ENCODE measurements at regions not wholly inside any gene's neighbourhood (a gene's known extent, or its start where the extent isn't known, plus 50 kb on each side); places are given as distances from the start of the nearest gene placed in this dataset.

DNA sequence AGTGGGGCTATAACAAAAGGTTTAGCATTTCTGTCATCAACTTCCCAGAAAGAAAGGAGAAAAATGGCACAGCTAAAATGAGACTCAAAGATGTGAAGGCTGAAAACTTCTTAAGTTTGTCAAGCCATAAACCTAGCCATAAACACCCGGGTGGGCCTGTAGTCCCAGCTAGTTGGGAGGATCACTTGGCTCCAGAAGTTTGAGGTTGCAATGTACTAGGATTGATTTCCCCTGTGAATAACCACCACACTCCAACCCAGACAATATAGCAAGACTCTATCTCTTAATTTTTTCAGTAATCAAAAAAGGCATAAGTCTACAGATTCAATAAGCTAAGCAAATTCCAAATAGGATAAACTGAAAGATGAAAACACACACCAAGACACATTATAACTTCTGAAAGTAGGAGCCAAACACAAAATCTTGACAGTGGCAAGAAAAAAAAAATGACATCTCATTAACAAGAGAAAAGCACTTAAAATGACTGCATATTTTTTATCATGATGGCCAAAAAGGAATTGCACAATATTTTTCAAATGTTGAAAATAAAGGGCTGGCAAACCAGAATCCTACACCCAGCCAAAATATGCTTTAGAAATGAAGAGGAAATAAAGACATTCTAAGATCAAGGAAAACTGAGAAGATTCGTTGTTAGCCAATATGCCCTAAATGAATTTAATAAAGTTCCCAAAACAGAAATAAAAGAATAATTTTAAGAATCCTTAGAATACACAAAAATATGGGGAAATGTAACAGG is 308.4 kb downstream of the BRINP1 start (continued):
- TF ChIP-seq ZNF232 (CRISPR knock-in tag; IDR thresholded peaks at IDR 0.05), result no peak

DNA sequence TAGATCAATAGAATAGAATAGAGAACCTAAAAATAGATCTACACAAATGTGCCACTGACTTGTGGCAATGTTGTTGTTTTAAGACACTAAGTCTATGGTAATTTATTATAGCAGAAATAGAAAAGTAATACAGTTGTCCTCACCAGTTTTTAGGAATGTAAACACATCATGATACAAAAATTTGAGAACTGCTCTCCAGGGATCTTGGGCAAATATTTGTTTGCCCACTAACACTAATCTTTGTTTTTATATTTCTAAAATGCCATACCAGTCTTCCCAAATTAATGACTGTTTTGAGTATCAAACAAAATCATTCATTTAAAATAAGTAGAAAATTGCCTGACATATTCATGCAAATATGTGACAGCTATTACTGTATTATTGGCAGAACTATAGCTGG is 297.6 kb downstream of the BRINP1 start:
- no peak overlapping the region for H3K27ac Mint-ChIP-seq
- TF ChIP-seq, protein P1, sequence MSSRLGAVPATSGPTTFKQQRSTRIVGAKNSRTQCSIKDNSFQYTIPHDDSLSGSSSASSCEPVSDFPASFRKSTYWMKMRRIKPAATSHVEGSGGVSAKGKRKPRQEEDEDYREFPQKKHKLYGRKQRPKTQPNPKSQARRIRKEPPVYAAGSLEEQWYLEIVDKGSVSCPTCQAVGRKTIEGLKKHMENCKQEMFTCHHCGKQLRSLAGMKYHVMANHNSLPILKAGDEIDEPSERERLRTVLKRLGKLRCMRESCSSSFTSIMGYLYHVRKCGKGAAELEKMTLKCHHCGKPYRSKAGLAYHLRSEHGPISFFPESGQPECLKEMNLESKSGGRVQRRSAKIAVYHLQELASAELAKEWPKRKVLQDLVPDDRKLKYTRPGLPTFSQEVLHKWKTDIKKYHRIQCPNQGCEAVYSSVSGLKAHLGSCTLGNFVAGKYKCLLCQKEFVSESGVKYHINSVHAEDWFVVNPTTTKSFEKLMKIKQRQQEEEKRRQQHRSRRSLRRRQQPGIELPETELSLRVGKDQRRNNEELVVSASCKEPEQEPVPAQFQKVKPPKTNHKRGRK (CRISPR knock-in tag; IDR thresholded peaks at IDR 0.05; ENCODE audit: borderline replicate concordance), result no peak
- TF ChIP-seq ZNF396 (CRISPR knock-in tag; IDR thresholded peaks at IDR 0.05; ENCODE audit: borderline replicate concordance) (no peak), ETV6 (CRISPR knock-in tag; IDR thresholded peaks at IDR 0.05) (no peak), NFYB (CRISPR knock-in tag; conservative IDR thresholded peaks at IDR 0.05; ENCODE audit: low read depth) (no peak), SOX15 (CRISPR knock-in tag; IDR thresholded peaks at IDR 0.05) (no peak), CBFB (CRISPR knock-in tag; IDR thresholded peaks at IDR 0.05; ENCODE audit: low read depth) (no peak), TCF7 (CRISPR knock-in tag; IDR thresholded peaks at IDR 0.05; ENCODE audit: low read depth) (no peak)
- TF ChIP-seq, protein P2, sequence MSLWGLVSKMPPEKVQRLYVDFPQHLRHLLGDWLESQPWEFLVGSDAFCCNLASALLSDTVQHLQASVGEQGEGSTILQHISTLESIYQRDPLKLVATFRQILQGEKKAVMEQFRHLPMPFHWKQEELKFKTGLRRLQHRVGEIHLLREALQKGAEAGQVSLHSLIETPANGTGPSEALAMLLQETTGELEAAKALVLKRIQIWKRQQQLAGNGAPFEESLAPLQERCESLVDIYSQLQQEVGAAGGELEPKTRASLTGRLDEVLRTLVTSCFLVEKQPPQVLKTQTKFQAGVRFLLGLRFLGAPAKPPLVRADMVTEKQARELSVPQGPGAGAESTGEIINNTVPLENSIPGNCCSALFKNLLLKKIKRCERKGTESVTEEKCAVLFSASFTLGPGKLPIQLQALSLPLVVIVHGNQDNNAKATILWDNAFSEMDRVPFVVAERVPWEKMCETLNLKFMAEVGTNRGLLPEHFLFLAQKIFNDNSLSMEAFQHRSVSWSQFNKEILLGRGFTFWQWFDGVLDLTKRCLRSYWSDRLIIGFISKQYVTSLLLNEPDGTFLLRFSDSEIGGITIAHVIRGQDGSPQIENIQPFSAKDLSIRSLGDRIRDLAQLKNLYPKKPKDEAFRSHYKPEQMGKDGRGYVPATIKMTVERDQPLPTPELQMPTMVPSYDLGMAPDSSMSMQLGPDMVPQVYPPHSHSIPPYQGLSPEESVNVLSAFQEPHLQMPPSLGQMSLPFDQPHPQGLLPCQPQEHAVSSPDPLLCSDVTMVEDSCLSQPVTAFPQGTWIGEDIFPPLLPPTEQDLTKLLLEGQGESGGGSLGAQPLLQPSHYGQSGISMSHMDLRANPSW (CRISPR knock-in tag; conservative IDR thresholded peaks at IDR 0.05; ENCODE audit: low read depth), result no peak
- TF ChIP-seq, protein P3, sequence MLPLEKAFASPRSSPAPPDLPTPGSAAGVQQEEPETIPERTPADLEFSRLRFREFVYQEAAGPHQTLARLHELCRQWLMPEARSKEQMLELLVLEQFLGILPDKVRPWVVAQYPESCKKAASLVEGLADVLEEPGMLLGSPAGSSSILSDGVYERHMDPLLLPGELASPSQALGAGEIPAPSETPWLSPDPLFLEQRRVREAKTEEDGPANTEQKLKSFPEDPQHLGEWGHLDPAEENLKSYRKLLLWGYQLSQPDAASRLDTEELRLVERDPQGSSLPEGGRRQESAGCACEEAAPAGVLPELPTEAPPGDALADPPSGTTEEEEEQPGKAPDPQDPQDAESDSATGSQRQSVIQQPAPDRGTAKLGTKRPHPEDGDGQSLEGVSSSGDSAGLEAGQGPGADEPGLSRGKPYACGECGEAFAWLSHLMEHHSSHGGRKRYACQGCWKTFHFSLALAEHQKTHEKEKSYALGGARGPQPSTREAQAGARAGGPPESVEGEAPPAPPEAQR (CRISPR knock-in tag; IDR thresholded peaks at IDR 0.05), result no peak
- TF ChIP-seq, protein P4, sequence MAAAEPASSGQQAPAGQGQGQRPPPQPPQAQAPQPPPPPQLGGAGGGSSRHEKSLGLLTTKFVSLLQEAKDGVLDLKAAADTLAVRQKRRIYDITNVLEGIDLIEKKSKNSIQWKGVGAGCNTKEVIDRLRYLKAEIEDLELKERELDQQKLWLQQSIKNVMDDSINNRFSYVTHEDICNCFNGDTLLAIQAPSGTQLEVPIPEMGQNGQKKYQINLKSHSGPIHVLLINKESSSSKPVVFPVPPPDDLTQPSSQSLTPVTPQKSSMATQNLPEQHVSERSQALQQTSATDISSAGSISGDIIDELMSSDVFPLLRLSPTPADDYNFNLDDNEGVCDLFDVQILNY (CRISPR knock-in tag; IDR thresholded peaks at IDR 0.05), result no peak
- TF ChIP-seq, protein P5, sequence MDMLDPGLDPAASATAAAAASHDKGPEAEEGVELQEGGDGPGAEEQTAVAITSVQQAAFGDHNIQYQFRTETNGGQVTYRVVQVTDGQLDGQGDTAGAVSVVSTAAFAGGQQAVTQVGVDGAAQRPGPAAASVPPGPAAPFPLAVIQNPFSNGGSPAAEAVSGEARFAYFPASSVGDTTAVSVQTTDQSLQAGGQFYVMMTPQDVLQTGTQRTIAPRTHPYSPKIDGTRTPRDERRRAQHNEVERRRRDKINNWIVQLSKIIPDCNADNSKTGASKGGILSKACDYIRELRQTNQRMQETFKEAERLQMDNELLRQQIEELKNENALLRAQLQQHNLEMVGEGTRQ (CRISPR knock-in tag; IDR thresholded peaks at IDR 0.05), result no peak
- TF ChIP-seq, protein P6, sequence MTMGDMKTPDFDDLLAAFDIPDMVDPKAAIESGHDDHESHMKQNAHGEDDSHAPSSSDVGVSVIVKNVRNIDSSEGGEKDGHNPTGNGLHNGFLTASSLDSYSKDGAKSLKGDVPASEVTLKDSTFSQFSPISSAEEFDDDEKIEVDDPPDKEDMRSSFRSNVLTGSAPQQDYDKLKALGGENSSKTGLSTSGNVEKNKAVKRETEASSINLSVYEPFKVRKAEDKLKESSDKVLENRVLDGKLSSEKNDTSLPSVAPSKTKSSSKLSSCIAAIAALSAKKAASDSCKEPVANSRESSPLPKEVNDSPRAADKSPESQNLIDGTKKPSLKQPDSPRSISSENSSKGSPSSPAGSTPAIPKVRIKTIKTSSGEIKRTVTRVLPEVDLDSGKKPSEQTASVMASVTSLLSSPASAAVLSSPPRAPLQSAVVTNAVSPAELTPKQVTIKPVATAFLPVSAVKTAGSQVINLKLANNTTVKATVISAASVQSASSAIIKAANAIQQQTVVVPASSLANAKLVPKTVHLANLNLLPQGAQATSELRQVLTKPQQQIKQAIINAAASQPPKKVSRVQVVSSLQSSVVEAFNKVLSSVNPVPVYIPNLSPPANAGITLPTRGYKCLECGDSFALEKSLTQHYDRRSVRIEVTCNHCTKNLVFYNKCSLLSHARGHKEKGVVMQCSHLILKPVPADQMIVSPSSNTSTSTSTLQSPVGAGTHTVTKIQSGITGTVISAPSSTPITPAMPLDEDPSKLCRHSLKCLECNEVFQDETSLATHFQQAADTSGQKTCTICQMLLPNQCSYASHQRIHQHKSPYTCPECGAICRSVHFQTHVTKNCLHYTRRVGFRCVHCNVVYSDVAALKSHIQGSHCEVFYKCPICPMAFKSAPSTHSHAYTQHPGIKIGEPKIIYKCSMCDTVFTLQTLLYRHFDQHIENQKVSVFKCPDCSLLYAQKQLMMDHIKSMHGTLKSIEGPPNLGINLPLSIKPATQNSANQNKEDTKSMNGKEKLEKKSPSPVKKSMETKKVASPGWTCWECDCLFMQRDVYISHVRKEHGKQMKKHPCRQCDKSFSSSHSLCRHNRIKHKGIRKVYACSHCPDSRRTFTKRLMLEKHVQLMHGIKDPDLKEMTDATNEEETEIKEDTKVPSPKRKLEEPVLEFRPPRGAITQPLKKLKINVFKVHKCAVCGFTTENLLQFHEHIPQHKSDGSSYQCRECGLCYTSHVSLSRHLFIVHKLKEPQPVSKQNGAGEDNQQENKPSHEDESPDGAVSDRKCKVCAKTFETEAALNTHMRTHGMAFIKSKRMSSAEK (CRISPR knock-in tag; IDR thresholded peaks at IDR 0.05; ENCODE audit: borderline replicate concordance), result no peak
- TF ChIP-seq, protein P7, sequence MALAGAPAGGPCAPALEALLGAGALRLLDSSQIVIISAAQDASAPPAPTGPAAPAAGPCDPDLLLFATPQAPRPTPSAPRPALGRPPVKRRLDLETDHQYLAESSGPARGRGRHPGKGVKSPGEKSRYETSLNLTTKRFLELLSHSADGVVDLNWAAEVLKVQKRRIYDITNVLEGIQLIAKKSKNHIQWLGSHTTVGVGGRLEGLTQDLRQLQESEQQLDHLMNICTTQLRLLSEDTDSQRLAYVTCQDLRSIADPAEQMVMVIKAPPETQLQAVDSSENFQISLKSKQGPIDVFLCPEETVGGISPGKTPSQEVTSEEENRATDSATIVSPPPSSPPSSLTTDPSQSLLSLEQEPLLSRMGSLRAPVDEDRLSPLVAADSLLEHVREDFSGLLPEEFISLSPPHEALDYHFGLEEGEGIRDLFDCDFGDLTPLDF (CRISPR knock-in tag; IDR thresholded peaks at IDR 0.05), result no peak
- TF ChIP-seq, protein P8, sequence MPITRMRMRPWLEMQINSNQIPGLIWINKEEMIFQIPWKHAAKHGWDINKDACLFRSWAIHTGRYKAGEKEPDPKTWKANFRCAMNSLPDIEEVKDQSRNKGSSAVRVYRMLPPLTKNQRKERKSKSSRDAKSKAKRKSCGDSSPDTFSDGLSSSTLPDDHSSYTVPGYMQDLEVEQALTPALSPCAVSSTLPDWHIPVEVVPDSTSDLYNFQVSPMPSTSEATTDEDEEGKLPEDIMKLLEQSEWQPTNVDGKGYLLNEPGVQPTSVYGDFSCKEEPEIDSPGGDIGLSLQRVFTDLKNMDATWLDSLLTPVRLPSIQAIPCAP (CRISPR knock-in tag; IDR thresholded peaks at IDR 0.05), result no peak
- peaks cover 22% of the 10 kb centered on the region for H3K9me3 Mint-ChIP-seq
- no peak overlapping the region for H3K4me3 Mint-ChIP-seq
- DNase-seq (ENCODE audit: low spot score), result no peak
- CTCF ChIA-PET, result no interaction called here
- POLR2A ChIA-PET, result no interaction called here
- H3K27me3 Mint-ChIP-seq (ENCODE audit: low read depth), result peaks cover 8% of the 10 kb centered on the region; the same call in 1 of the 2 replicates
- no peak for ATAC-seq
- peaks cover 17% of the 10 kb centered on the region for H3K36me3 Mint-ChIP-seq
- peaks cover 22% of the 10 kb centered on the region for H3K4me1 Mint-ChIP-seq

All from WTC11 (cell line).